T47D (cell line): ENCODE measurements at regions not wholly inside any gene's neighbourhood (a gene's known extent, or its start where the extent isn't known, plus 50 kb on each side); places are given as distances from the start of the nearest gene placed in this dataset.

Source experiments
- DNase-seq, 2 experiments: peaks; one replicate each; pipeline versions ENCODE4 v3.0.0 to v3.0.0-alpha.2; 2011 to 2012; ENCODE audit warnings: low read depth in 1 of 2, low spot score in 1 of 2
- JUND ChIP-seq: IDR thresholded peaks from 2 replicates; pipeline ENCODE4 v1.6.1; 2012; ENCODE audit warnings: low read depth
- in situ Hi-C: cut with HindIII; loops from 2 replicates; pipeline ENCODE4 v1.10.0; 2016; ENCODE audit warnings: low sequenced_read_pairs, low pct_unique_long_range_greater_than_20kb

- no peak for DNase-seq
- in situ Hi-C loops, result no loop called here
- TF ChIP-seq JUND, result no peak
Observed at GRCh38 chr2:187224989-187225388, 223.1 kb downstream of the CALCRL start.

DNA sequence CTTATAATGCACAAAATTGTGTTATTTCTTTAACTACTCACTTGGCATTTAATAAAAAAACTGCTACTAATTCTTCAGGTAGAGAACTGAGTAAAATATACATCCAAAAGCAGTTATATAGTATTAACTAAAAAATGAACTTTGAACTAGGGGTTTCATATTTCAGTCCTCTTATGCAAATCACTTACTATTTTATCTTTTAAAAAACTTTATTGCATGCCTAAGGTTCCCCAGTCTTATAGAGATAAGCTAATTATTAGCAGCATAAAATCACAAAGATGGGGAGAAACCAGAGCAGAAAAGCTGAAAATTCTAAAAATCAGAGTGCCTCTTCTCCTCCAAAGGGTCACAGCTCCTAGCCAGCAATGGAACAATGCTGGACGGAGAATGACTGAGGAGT, 228.0 kb downstream of the CALCRL start:
- no peak for TF ChIP-seq JUND
- in situ Hi-C loops, result no loop called here
- DNase-seq, result no peak

GRCh38 chr2:187215532-187216240, 232.4 kb downstream of the CALCRL start:
- DNase-seq, result no peak
- in situ Hi-C loops, result no loop called here
- TF ChIP-seq JUND, result no peak

DNA sequence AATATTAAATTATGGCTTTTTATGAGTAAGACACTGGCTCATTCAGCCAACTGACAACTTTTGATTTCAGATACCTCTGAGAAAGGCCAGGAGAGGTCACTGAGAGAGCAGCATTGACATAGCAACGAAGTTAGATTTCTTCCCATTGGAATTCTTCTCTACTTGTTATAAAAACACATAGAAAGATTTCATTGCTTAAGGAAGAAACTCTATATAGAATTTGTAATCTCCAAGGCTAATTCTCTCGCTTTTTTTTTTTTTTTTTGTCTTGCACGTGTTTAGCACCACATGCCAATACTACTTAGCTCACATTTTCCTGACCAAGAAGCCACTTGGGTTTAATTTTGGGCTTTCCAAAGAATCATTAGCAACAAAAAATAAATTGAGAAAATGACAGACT, 233.7 kb downstream of the CALCRL start:
- no peak for TF ChIP-seq JUND
- DNase-seq, result no peak
- in situ Hi-C loops, result no loop called here

DNA sequence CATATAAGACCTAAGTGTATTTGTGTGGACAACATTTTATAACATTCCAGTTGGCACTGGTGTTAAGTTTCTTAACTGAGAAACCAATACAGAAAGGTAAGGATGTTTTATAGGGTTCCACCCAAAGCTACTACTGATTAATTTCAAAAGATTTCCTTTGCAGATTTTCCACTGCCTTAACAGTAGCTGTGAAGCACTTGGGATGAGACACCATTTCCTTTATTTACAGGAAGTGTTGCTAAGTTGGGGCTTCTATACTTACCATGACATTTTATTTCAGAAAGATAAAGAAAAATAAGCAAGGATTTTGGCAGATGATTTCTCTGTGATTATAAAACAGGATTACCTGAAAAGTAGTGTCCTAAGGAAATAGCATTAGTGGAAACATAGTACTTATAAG, 234.3 kb downstream of the CALCRL start:
- no peak for DNase-seq
- no peak for TF ChIP-seq JUND
- in situ Hi-C loops, result no loop called here

GRCh38 chr2:187210726-187211125, 237.3 kb downstream of the CALCRL start:
- no peak for DNase-seq
- in situ Hi-C loops, result no loop called here
- no peak for TF ChIP-seq JUND

GRCh38 chr2:187208199-187208785, 239.8 kb downstream of the CALCRL start:
- TF ChIP-seq JUND, result no peak
- in situ Hi-C loops, result no loop called here
- no peak for DNase-seq

GRCh38 chr2:187207126-187207525, 240.9 kb downstream of the CALCRL start:
- in situ Hi-C loops, result no loop called here

GRCh38 chr2:187206471-187206870, 241.6 kb downstream of the CALCRL start:
- in situ Hi-C loops, result no loop called here
- no peak for TF ChIP-seq JUND
- no peak for DNase-seq

More at GRCh38 chr2:187207126-187207525, 240.9 kb downstream of the CALCRL start:
- no peak for TF ChIP-seq JUND
- no peak for DNase-seq

DNA sequence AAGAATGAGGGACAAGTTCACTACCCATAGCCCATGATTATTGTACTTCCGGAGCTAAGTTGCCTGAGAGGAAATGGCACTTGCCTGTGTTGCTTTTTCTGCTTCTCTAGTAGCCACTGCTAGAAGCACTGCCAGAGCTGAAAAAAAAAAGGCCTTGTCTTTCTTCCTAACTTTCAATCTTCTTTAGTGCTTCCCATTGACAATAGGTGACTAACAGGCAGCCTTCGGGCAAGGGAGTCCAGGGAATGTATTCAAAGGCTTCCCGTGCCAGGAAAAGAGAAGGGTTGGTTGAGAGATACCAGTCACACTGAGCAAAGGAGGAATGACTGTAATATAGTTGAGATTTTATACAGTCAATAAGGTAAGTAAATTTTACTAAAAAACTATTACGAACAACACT, 242.0 kb downstream of the CALCRL start:
- no peak for DNase-seq
- TF ChIP-seq JUND, result no peak
- in situ Hi-C loops, result no loop called here

GRCh38 chr2:187198136-187198535, 249.9 kb downstream of the CALCRL start:
- in situ Hi-C loops, result no loop called here
- no peak for TF ChIP-seq JUND
- DNase-seq, result no peak

DNA sequence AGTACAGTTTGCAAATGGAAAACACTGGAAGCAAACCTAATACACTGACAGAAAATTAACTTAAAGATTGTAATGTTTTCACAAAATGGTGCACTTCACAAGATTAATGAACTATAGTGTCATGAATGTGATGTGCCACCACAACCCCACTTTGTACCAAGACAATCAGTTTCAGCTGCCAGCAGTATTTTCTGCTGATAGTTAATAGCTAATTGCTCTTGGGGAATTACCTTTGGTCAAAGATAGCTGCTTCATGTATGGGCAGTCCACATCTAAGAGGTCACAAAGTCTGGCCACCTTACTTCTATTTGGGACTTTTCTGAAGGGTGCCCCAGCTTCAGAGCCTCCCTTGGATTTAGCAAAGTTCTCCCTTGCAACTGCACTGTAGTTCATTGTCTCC, 254.0 kb downstream of the CALCRL start:
- no peak for TF ChIP-seq JUND
- in situ Hi-C loops, result no loop called here
- no peak for DNase-seq

- no peak for TF ChIP-seq JUND
- DNase-seq, result no peak
- in situ Hi-C loops, result no loop called here
Observed at GRCh38 chr2:187188783-187189631, 259.0 kb downstream of the CALCRL start.
